Osteocyte (in vitro differentiated cells): ENCODE measurements at regions not wholly inside any gene's neighbourhood (a gene's known extent, or its start where the extent isn't known, plus 50 kb on each side); places are given as distances from the start of the nearest gene placed in this dataset.
"Not testable (repeated sequence)": the region's sequence is repeated elsewhere in the genome, so short reads cannot be mapped to it uniquely, and the experiment has no call there.

ENCODE experiments used
- DNase-seq: peaks from one replicate; pipeline ENCODE4 v3.0.0; 2021; ENCODE audit warnings: mixed read lengths; ENCODE audit not compliant: unreplicated experiment; ENCODE audit errors: extremely low spot score
- H3K27ac Mint-ChIP-seq: one replicate; pipeline ENCODE4 v1.8.0; 2021; ENCODE audit warnings: mild to moderate bottlenecking, mixed read lengths; ENCODE audit not compliant: unreplicated experiment
- H3K27me3 Mint-ChIP-seq: one replicate; pipeline ENCODE4 v1.8.0; 2021; ENCODE audit warnings: mixed read lengths; ENCODE audit not compliant: unreplicated experiment
- H3K36me3 Mint-ChIP-seq: one replicate; pipeline ENCODE4 v1.8.0; 2021; ENCODE audit warnings: mixed read lengths; ENCODE audit not compliant: unreplicated experiment
- H3K4me1 Mint-ChIP-seq: one replicate; pipeline ENCODE4 v1.8.0; 2021; ENCODE audit warnings: mixed read lengths; ENCODE audit not compliant: unreplicated experiment
- H3K4me3 Mint-ChIP-seq: one replicate; pipeline ENCODE4 v1.8.0; 2021; ENCODE audit warnings: mild to moderate bottlenecking, moderate library complexity, mixed read lengths; ENCODE audit not compliant: unreplicated experiment
- H3K9me3 Mint-ChIP-seq: one replicate; pipeline ENCODE4 v1.8.0; 2021; ENCODE audit warnings: mixed read lengths; ENCODE audit not compliant: unreplicated experiment
- TF ChIP-seq, protein P1 (sequence below): fragments of 200-600 bp; sonication (generic); IDR thresholded peaks from 2 replicates; pipeline ENCODE4 v1.5.0; 2021; ENCODE audit warnings: antibody characterized with exemption, mild to moderate bottlenecking, moderate library complexity

DNA sequence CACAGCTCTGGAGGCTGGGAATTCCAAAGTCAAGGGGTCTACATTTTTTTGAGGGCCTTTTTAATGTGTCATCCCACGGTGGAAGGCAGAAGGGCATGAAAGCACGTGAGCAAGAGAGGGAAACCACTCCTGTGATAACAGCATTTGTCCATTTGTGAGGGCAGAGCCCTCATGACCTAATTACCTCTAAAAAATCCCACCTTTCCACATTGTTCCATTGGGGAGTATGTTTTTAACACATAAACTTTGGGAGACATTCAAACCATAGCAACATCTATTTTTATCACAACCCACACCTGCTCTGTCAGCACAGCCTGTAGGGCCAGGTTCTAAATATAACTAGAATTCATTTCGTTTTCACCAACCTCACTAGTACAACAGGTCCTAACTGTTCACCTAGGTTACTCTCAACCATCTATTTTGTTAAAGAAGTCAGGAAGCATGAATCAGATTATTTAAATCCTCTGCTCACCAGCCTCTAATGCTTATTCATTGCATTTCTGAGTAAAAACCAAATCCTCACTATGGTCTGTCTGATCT lies 92.2 kb upstream of the DPP10 start:
- Mint-ChIP-seq H3K36me3 (no peaks in the 10 kb centered on the region), H3K27me3 (no peaks in the 10 kb centered on the region), H3K9me3 (peaks cover 10% of the 10 kb centered on the region), H3K4me3 (no peak overlapping the region), H3K4me1 (no peaks in the 10 kb centered on the region), H3K27ac (no peak overlapping the region)
- TF ChIP-seq, protein P1, sequence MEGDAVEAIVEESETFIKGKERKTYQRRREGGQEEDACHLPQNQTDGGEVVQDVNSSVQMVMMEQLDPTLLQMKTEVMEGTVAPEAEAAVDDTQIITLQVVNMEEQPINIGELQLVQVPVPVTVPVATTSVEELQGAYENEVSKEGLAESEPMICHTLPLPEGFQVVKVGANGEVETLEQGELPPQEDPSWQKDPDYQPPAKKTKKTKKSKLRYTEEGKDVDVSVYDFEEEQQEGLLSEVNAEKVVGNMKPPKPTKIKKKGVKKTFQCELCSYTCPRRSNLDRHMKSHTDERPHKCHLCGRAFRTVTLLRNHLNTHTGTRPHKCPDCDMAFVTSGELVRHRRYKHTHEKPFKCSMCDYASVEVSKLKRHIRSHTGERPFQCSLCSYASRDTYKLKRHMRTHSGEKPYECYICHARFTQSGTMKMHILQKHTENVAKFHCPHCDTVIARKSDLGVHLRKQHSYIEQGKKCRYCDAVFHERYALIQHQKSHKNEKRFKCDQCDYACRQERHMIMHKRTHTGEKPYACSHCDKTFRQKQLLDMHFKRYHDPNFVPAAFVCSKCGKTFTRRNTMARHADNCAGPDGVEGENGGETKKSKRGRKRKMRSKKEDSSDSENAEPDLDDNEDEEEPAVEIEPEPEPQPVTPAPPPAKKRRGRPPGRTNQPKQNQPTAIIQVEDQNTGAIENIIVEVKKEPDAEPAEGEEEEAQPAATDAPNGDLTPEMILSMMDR, result no peak
- no peak for DNase-seq

DNA sequence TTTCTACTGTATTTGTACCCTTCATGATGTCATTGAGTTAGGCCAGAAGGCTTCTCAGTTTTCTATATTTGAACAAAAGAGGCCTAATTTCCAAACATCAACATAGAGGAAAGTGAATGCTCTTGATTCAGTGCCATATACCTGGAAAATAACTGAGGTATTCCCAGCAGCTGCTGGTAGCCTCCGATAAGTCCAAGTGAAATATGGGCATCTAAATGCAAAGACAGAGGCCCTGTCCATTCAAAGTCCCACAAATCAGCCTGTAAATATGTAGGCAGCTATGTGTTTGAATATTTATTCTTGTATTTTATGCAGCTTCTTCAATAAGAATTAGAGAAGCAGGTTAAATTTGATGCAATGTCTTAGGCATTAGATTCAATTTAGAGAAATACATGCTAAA lies 89.5 kb upstream of the DPP10 start:
- no peaks in the 10 kb centered on the region for H3K27me3 Mint-ChIP-seq
- TF ChIP-seq, protein P1, result no peak
- H3K4me3 Mint-ChIP-seq, result no peak overlapping the region
- DNase-seq, result no peak
- H3K27ac Mint-ChIP-seq, result no peak overlapping the region
- H3K36me3 Mint-ChIP-seq, result no peaks in the 10 kb centered on the region
- peaks cover 6% of the 10 kb centered on the region for H3K9me3 Mint-ChIP-seq
- no peaks in the 10 kb centered on the region for H3K4me1 Mint-ChIP-seq

GRCh38 chr2:114354199-114354598 lies 88.2 kb upstream of the DPP10 start:
- Mint-ChIP-seq H3K27ac (no peak overlapping the region), H3K4me1 (no peaks in the 10 kb centered on the region), H3K27me3 (no peaks in the 10 kb centered on the region), H3K36me3 (no peaks in the 10 kb centered on the region), H3K4me3 (no peak overlapping the region), H3K9me3 (peaks cover 6% of the 10 kb centered on the region)
- TF ChIP-seq, protein P1, result no peak
- DNase-seq, result no peak

DNA sequence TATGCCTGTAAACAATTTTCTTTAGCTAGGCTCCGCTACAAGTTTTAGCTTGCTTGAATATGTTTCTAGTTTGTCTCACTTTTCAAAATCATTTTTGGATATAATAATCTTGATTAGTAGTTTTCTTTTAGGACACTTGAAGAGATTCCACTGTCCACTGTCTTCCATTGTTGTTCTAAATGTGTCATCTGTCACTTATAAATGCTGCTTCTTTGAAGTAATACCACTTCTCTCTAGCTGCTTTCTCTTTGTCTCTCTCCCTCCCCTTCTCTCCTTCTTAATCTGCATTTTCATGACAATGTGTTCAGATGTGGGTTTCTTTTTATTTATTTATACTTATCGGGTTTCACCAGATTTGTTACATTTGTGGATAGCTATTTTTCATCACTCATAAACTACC lies 73.7 kb upstream of the DPP10 start:
- H3K9me3 Mint-ChIP-seq, result peaks cover 43% of the 10 kb centered on the region
- H3K4me3 Mint-ChIP-seq, result no peak overlapping the region
- H3K4me1 Mint-ChIP-seq, result no peaks in the 10 kb centered on the region
- TF ChIP-seq, protein P1, result no peak
- no peaks in the 10 kb centered on the region for H3K36me3 Mint-ChIP-seq
- no peak overlapping the region for H3K27ac Mint-ChIP-seq
- H3K27me3 Mint-ChIP-seq, result no peaks in the 10 kb centered on the region
- DNase-seq, result no peak

DNA sequence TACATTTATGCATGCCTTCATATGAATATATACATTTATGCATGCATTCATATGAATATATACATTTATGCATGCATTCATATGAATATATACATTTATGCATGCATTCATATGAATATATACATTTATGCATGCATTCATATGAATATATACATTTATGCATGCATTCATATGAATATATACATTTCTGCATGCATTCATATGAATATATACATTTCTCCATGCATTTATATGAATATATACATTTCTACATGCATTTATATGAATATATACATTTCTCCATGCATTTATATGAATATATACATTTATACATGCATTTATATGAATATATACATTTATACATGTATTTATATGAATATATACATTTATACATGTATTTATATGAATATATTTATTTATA lies 70.7 kb upstream of the DPP10 start:
- H3K4me3 Mint-ChIP-seq, H3K36me3 Mint-ChIP-seq, H3K27ac Mint-ChIP-seq, DNase-seq, H3K4me1 Mint-ChIP-seq, H3K27me3 Mint-ChIP-seq: not testable (repeated sequence)
- H3K9me3 Mint-ChIP-seq, result peaks cover 56% of the 10 kb centered on the region

- H3K9me3 Mint-ChIP-seq, result peaks cover 51% of the 10 kb centered on the region
- TF ChIP-seq, protein P1, result no peak
- no peak overlapping the region for H3K4me3 Mint-ChIP-seq
- H3K27me3 Mint-ChIP-seq, result no peaks in the 10 kb centered on the region
- H3K36me3 Mint-ChIP-seq, result no peaks in the 10 kb centered on the region
- no peaks in the 10 kb centered on the region for H3K4me1 Mint-ChIP-seq
- no peak overlapping the region for H3K27ac Mint-ChIP-seq
- no peak for DNase-seq
Observed at GRCh38 chr2:114373591-114373990, 68.8 kb upstream of the DPP10 start.
